T-cell (primary cell): ENCODE measurements at regions not wholly inside any gene's neighbourhood (a gene's known extent, or its start where the extent isn't known, plus 50 kb on each side); places are given as distances from the start of the nearest gene placed in this dataset.

ENCODE experiments used
- ATAC-seq, 4 experiments: fragments of 200-7000 bp in 3 of 4; fragments of 150-1000 bp in 1 of 4; cut with Tn5 transposase; replicated peaks in 1 of 4; 1 replicate in 3 of 4; 2 replicates in 1 of 4; pipeline ENCODE4 v1.10.0; 2021; ENCODE audit warnings: moderate library complexity in 3 of 4, mild to moderate bottlenecking in 2 of 4, moderate number of reproducible peaks in 1 of 4
- CTCF ChIA-PET, 2 donors: fragments of 300-600 bp; sonication (Branson Sonifier 250); formaldehyde crosslinking; loops; one replicate each; lab custom pipeline; 2022; ENCODE audit warnings: antibody characterized with exemption in 2 of 2; lab: Charles Lee
- POLR2A ChIA-PET, 2 donors: fragments of 300-600 bp; sonication (Branson Sonifier 250); formaldehyde crosslinking; loops; one replicate each; lab custom pipeline; 2022; ENCODE audit warnings: antibody characterized with exemption in 2 of 2; lab: Charles Lee
- DNase-seq, 35 experiments: peaks; one replicate each; pipeline versions ENCODE4 v3.0.0 to v3.0.0-alpha.2; 2013 to 2023
- H3K27ac ChIP-seq: one replicate; pipeline ENCODE4 v1.5.1; 2013; ENCODE audit warnings: low read length
- H3K27me3 ChIP-seq, 2 experiments: replicated peaks in 1 of 2; 1 replicate in 1 of 2; 2 replicates in 1 of 2; pipeline versions ENCODE4 v1.6.1 to v1.7.0; 2013; ENCODE audit warnings: low read length in 1 of 2, mixed read lengths in 1 of 2; ENCODE audit not compliant: control insufficient read depth in 2 of 2, insufficient read depth in 2 of 2; ENCODE audit errors: extremely low read depth in 1 of 2
- H3K36me3 ChIP-seq, 2 donors: 1 replicate in 1 of 2; 2 replicates in 1 of 2; pipeline versions ENCODE4 v1.6.1 to v1.7.0; 2013; ENCODE audit warnings: low read length in 1 of 2; ENCODE audit not compliant: control insufficient read depth in 2 of 2, insufficient read depth in 1 of 2; ENCODE audit errors: extremely low read depth in 1 of 2
- H3K4me1 ChIP-seq, 2 experiments: 1 replicate in 1 of 2; 2 replicates in 1 of 2; pipeline versions ENCODE4 v1.6.1 to v1.7.0; 2013; ENCODE audit warnings: low read length in 2 of 2, mixed read lengths in 1 of 2; ENCODE audit not compliant: insufficient read depth in 2 of 2, control insufficient read depth in 1 of 2; ENCODE audit errors: extremely low read depth in 1 of 2
- H3K4me3 ChIP-seq, 2 donors: 1 replicate in 1 of 2; 2 replicates in 1 of 2; pipeline versions ENCODE4 v1.5.1 to v1.7.0; 2013; ENCODE audit warnings: mild to moderate bottlenecking in 2 of 2, low read length in 1 of 2, moderate library complexity in 1 of 2; ENCODE audit not compliant: control insufficient read depth in 1 of 2; ENCODE audit errors: extremely low read depth in 1 of 2
- H3K9me3 ChIP-seq: 2 replicates; pipeline ENCODE4 v1.7.0; 2013
- H3K27ac Mint-ChIP-seq, 2 donors: one replicate each; pipeline ENCODE4 v1.8.0; 2020 to 2021; ENCODE audit warnings: mild to moderate bottlenecking in 2 of 2, mixed read lengths in 2 of 2
- H3K27me3 Mint-ChIP-seq, 2 donors: one replicate each; pipeline ENCODE4 v1.8.0; 2021 to 2022; ENCODE audit warnings: mixed read lengths in 2 of 2
- H3K36me3 Mint-ChIP-seq: one replicate; pipeline ENCODE4 v1.8.0; 2021; ENCODE audit warnings: mixed read lengths
- H3K4me1 Mint-ChIP-seq, 3 donors: one replicate each; pipeline ENCODE4 v1.8.0; 2020 to 2022; ENCODE audit warnings: mixed read lengths in 3 of 3, mild to moderate bottlenecking in 1 of 3
- H3K4me3 Mint-ChIP-seq, 3 donors: one replicate each; pipeline ENCODE4 v1.8.0; 2020 to 2022; ENCODE audit warnings: mild to moderate bottlenecking in 3 of 3, mixed read lengths in 3 of 3, moderate library complexity in 3 of 3
- H3K9me3 Mint-ChIP-seq, 3 donors: one replicate each; pipeline ENCODE4 v1.8.0; 2020 to 2022; ENCODE audit warnings: mixed read lengths in 3 of 3
- WGBS: methylation state at CpG from one replicate; pipeline ENCODE4 v1.1.5; 2013; ENCODE audit warnings: missing lambda C conversion rate; ENCODE audit not compliant: insufficient coverage; 5-methylcytosine and 5-hydroxymethylcytosine counted together

DNA sequence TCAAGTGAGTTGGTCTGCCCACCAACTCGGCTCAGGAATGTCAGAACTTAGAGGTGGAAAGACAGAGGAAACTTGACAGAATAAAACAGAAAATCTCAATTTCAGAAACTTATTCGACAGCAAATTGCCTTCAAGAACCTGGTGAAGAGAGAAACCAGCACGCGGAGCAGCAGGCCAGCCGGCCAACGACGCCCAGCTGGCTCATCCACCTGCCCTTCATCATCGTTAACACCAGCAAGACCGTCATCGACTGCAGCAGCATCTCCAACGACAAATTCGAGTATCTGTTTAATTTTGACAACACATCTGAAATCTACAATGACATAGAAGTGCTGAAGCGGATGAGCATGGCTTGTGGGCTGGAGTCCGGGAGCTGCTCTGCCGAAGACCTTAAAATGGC lies 350.8 kb upstream of the CAMK1G start:
- ATAC-seq (no peak), DNase-seq (no peak)
- Histone ChIP-seq H3K4me3 (no peak overlapping the region), H3K36me3 (no peaks in the 10 kb centered on the region), H3K27me3 (peaks cover 0 to 11% of the 10 kb centered on the region in 2 experiments), H3K27ac (no peak overlapping the region), H3K9me3 (no peaks in the 10 kb centered on the region), H3K4me1 (no peaks in the 10 kb centered on the region)
- CTCF ChIA-PET, result no interaction called here
- Mint-ChIP-seq H3K36me3 (no peaks in the 10 kb centered on the region), H3K27ac (no peak overlapping the region), H3K9me3 (peaks cover 0 to 5% (median 2%) of the 10 kb centered on the region in 3 donors), H3K4me1 (no peaks in the 10 kb centered on the region), H3K4me3 (no peak overlapping the region), H3K27me3 (peaks cover 14 to 25% of the 10 kb centered on the region in 2 donors)
- WGBS, result 93% methylated on average over 13 of the region's 15 CpGs
- POLR2A ChIA-PET, result no interaction called here

- ChIA-PET CTCF (no interaction called here), POLR2A (no interaction called here)
- Histone ChIP-seq H3K9me3 (no peaks in the 10 kb centered on the region), H3K27ac (no peak overlapping the region), H3K36me3 (no peaks in the 10 kb centered on the region), H3K27me3 (peaks cover 0 to 11% of the 10 kb centered on the region in 2 experiments), H3K4me3 (no peak overlapping the region), H3K4me1 (no peaks in the 10 kb centered on the region)
- H3K27ac Mint-ChIP-seq, result no peak overlapping the region
- H3K4me1 Mint-ChIP-seq, result no peaks in the 10 kb centered on the region
- ATAC-seq (no peak), DNase-seq (no peak)
- H3K9me3 Mint-ChIP-seq, result peaks cover 0 to 5% (median 2%) of the 10 kb centered on the region in 3 donors
- H3K27me3 Mint-ChIP-seq, result peaks cover 7 to 17% of the 10 kb centered on the region in 2 donors
- 96% methylated on average over 4 of the region's 4 CpGs for WGBS
- no peak overlapping the region for H3K4me3 Mint-ChIP-seq
- no peaks in the 10 kb centered on the region for H3K36me3 Mint-ChIP-seq
These were observed 348.3 kb upstream of the CAMK1G start for GRCh38 chr1:209235166-209235565.

DNA sequence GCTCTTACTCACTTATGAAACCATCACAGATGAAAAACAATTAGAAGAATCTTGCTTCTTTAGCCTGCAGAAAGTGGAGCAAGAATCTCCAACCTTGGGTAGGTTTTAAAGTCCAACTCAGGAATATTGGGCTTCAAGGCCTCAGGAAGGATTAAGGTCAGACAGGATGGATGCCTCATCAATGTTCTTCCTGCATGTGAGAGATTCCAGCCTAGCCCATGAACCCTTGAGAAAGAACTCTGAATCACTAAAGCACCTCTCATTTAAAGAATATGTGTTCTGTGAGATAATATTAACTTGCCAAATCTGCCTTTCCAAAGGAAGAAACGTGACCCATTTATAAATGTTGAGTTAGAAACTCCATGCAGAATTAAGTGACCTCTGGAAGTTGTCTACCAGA lies 345.2 kb upstream of the CAMK1G start:
- WGBS, result no CpG with 5 or more reads among the region's 1 CpG
- ChIA-PET POLR2A (no interaction called here), CTCF (no interaction called here)
- H3K9me3 Mint-ChIP-seq, result no peaks in the 10 kb centered on the region
- Histone ChIP-seq H3K27ac (no peak overlapping the region), H3K27me3 (no peaks in the 10 kb centered on the region), H3K4me1 (no peaks in the 10 kb centered on the region), H3K4me3 (no peak overlapping the region), H3K36me3 (no peaks in the 10 kb centered on the region), H3K9me3 (no peaks in the 10 kb centered on the region)
- no peak overlapping the region for H3K27ac Mint-ChIP-seq
- no peaks in the 10 kb centered on the region for H3K4me1 Mint-ChIP-seq
- H3K27me3 Mint-ChIP-seq, result peaks cover 5 to 6% of the 10 kb centered on the region in 2 donors
- no peaks in the 10 kb centered on the region for H3K36me3 Mint-ChIP-seq
- no peak for DNase-seq
- no peak for ATAC-seq
- H3K4me3 Mint-ChIP-seq, result no peak overlapping the region

DNA sequence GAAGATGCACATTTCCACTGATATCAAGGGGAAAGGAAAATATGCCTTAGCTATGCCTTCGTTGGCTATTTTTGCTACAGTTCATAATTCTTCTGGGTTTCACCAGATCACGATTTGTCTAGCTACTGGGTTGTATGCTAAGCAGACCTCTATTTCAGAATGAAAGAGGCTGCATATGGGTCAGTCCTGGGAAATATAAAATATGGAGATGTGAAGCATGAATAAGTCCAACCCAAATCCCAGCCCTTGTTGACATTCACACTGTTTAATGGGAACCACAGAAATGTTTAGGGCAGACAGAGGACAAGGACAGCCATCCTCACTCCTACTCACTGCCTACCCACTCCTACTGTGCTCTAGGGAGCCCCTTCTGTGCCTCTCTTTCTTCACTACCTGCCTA lies 343.2 kb upstream of the CAMK1G start:
- Mint-ChIP-seq H3K27ac (no peak overlapping the region), H3K4me3 (no peak overlapping the region), H3K4me1 (no peaks in the 10 kb centered on the region), H3K9me3 (no peaks in the 10 kb centered on the region), H3K36me3 (no peaks in the 10 kb centered on the region), H3K27me3 (peaks cover 3 to 6% of the 10 kb centered on the region in 2 donors)
- ATAC-seq, result no peak
- no peak overlapping the region for H3K27ac ChIP-seq
- H3K9me3 ChIP-seq, result no peaks in the 10 kb centered on the region
- no CpG with 5 or more reads among the region's 2 CpGs for WGBS
- H3K36me3 ChIP-seq, result no peaks in the 10 kb centered on the region
- CTCF ChIA-PET, result no interaction called here
- no peaks in the 10 kb centered on the region for H3K4me1 ChIP-seq
- POLR2A ChIA-PET, result no interaction called here
- no peak for DNase-seq
- no peak overlapping the region for H3K4me3 ChIP-seq
- H3K27me3 ChIP-seq, result no peaks in the 10 kb centered on the region

DNA sequence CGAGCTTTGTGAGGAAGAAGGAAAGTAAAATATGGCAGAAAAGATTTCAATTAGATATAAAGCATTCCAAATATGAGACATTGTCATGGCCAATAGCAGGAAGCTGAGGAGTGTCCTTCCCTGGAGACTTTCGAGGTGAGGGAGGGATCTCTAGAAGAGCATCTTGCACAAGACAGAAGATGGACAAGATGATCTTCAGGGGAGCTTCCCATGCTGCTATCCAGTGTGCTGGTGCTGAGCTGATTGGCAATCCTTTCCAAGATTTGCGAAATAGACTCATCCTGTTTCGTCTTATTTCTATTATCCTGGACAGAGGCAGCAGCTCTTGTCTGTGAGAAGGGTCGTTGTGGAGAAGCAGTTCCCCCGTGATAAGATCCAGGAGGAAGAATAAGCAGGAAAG lies 342.0 kb upstream of the CAMK1G start:
- H3K27me3 Mint-ChIP-seq, result peaks cover 3 to 6% of the 10 kb centered on the region in 2 donors
- H3K4me3 Mint-ChIP-seq, result no peak overlapping the region
- no peak for ATAC-seq
- no peak overlapping the region for H3K27ac Mint-ChIP-seq
- no peaks in the 10 kb centered on the region for H3K9me3 Mint-ChIP-seq
- no peaks in the 10 kb centered on the region for H3K4me1 ChIP-seq
- POLR2A ChIA-PET, result no interaction called here
- H3K4me1 Mint-ChIP-seq, result no peaks in the 10 kb centered on the region
- no peaks in the 10 kb centered on the region for H3K27me3 ChIP-seq
- H3K27ac ChIP-seq, result no peak overlapping the region
- H3K36me3 ChIP-seq, result no peaks in the 10 kb centered on the region
- H3K36me3 Mint-ChIP-seq, result no peaks in the 10 kb centered on the region
- H3K9me3 ChIP-seq, result no peaks in the 10 kb centered on the region
- 70% methylated on average over 5 of the region's 6 CpGs for WGBS
- CTCF ChIA-PET, result no interaction called here
- no peak overlapping the region for H3K4me3 ChIP-seq
- no peak for DNase-seq

DNA sequence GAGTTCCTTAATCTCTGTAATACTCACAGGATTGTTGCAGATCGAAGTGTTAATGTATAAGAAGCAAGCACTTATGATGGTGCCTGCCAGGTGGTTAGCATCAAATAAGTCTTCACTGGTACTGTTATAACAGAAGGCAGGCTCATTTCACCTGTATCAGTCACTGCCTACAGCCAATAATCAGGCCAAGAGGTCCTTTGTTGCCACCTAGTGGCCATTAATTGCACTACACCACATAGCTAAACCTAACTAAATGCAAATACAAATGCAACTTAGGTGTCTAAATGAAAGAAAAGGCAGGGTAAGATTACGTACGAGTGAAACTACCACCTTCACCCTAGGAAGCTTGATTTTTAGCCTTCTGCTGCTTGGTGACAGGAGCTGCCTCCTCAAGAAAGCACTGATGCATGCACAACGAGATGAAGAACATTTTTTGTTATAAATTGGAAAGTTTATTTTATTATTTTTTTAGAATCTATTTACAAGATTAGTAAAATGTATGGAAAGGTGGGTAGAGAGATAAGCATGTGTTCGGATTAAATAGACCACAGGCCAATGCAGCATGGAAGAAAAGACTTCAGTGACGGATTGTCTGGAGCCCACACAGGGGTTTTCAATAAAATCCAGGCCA lies 334.8 kb upstream of the CAMK1G start:
- DNase-seq (peak in 19 of 35 experiments; percentile 2 to 65 (median 16)), ATAC-seq (peak in 2 of 4 experiments; percentile 30 to 48)
- no peak overlapping the region for H3K27ac Mint-ChIP-seq
- H3K4me3 Mint-ChIP-seq, result no peak overlapping the region
- no peaks in the 10 kb centered on the region for H3K4me1 Mint-ChIP-seq
- POLR2A ChIA-PET, result interaction anchor here in 1 of 2 donors (1.4 kb wide), 1 partner anchor 12 kb away, joined by 4 read pairs; no protein-coding TSS in a partner anchor
- CTCF ChIA-PET, result interaction anchor here (0.6 to 1.5 kb wide), 5 partner anchors 12 to 596 kb away, joined by 3 read pairs; no protein-coding TSS in a partner anchor
- no peak overlapping the region for H3K27ac ChIP-seq
- H3K36me3 ChIP-seq, result no peaks in the 10 kb centered on the region
- H3K36me3 Mint-ChIP-seq, result no peaks in the 10 kb centered on the region
- H3K9me3 ChIP-seq, result no peaks in the 10 kb centered on the region
- H3K27me3 Mint-ChIP-seq, result peaks cover 0 to 9% of the 10 kb centered on the region in 2 donors
- no peaks in the 10 kb centered on the region for H3K27me3 ChIP-seq
- no peaks in the 10 kb centered on the region for H3K9me3 Mint-ChIP-seq
- no peaks in the 10 kb centered on the region for H3K4me1 ChIP-seq
- 0% methylated on average over 1 of the region's 6 CpGs for WGBS
- H3K4me3 ChIP-seq, result no peak overlapping the region
